C4-2B (cell line): ENCODE measurements at regions not wholly inside any gene's neighbourhood (a gene's known extent, or its start where the extent isn't known, plus 50 kb on each side); places are given as distances from the start of the nearest gene placed in this dataset.

ENCODE experiments used
- CTCF ChIP-seq: fragments of 450-650 bp; conservative IDR thresholded peaks from 2 replicates; pipeline ENCODE4 v1.5.1; 2017; ENCODE audit warnings: mild to moderate bottlenecking
- ZFX ChIP-seq: fragments of 450-650 bp; IDR thresholded peaks from 2 replicates; pipeline ENCODE4 v1.6.1; 2017

GRCh38 chr4:170627418-170627817 lies 537.7 kb upstream of the AADAT start:
- TF ChIP-seq CTCF = no peak
- TF ChIP-seq ZFX = no peak
